ENCODE measurements at regions not wholly inside any gene's neighbourhood (a gene's known extent, or its start where the extent isn't known, plus 50 kb on each side); places are given as distances from the start of the nearest gene placed in this dataset.

- no peak for ATAC-seq
- TF ChIP-seq POLR2A (IDR thresholded peaks at IDR 0.05): no peak
- TF ChIP-seq, protein P1, sequence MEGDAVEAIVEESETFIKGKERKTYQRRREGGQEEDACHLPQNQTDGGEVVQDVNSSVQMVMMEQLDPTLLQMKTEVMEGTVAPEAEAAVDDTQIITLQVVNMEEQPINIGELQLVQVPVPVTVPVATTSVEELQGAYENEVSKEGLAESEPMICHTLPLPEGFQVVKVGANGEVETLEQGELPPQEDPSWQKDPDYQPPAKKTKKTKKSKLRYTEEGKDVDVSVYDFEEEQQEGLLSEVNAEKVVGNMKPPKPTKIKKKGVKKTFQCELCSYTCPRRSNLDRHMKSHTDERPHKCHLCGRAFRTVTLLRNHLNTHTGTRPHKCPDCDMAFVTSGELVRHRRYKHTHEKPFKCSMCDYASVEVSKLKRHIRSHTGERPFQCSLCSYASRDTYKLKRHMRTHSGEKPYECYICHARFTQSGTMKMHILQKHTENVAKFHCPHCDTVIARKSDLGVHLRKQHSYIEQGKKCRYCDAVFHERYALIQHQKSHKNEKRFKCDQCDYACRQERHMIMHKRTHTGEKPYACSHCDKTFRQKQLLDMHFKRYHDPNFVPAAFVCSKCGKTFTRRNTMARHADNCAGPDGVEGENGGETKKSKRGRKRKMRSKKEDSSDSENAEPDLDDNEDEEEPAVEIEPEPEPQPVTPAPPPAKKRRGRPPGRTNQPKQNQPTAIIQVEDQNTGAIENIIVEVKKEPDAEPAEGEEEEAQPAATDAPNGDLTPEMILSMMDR (IDR thresholded peaks at IDR 0.05): no peak
- no peak for TF ChIP-seq EP300 (IDR thresholded peaks at IDR 0.05)
- no peak for TF ChIP-seq POLR2AphosphoS5 (IDR thresholded peaks at IDR 0.05)
- H3K4me1 ChIP-seq: no peaks in the 10 kb centered on the region
- no peaks in the 10 kb centered on the region for H3K36me3 ChIP-seq
- 13% methylated on average over 1 of the region's 1 CpG; no CpG with 5 or more reads in 1 of the 2 donors for WGBS, 2 donors (ENCODE audit: low coverage in 1 of 2)
- H3K9me3 ChIP-seq: peaks cover 0 to 9% (median 0%) of the 10 kb centered on the region in 3 donors
- H3K27me3 ChIP-seq: no peaks in the 10 kb centered on the region
- H3K27ac ChIP-seq: no peak overlapping the region
- H3K4me3 ChIP-seq: no peak overlapping the region
These were observed 471.6 kb downstream of the ZIC3 start for GRCh38 chrX:138037548-138037947.

GRCh38 chrX:138057883-138058282 is 492.0 kb downstream of the ZIC3 start:
- 40 to 60% methylated on average over 1 to 3 of the region's 3 CpGs for WGBS, 2 donors (ENCODE audit: low coverage in 1 of 2)
- no peaks in the 10 kb centered on the region for H3K36me3 ChIP-seq
- no peak for ATAC-seq
- no peaks in the 10 kb centered on the region for H3K4me1 ChIP-seq
- no peak overlapping the region for H3K27ac ChIP-seq
- H3K4me3 ChIP-seq: no peak overlapping the region
- no peaks in the 10 kb centered on the region for H3K9me3 ChIP-seq
- TF ChIP-seq EP300 (IDR thresholded peaks at IDR 0.05): no peak
- TF ChIP-seq POLR2A (IDR thresholded peaks at IDR 0.05): no peak
- TF ChIP-seq, protein P1 (IDR thresholded peaks at IDR 0.05): no peak
- no peak for TF ChIP-seq POLR2AphosphoS5 (IDR thresholded peaks at IDR 0.05)
- no peaks in the 10 kb centered on the region for H3K27me3 ChIP-seq

GRCh38 chrX:138058931-138059330 is 493.0 kb downstream of the ZIC3 start:
- H3K36me3 ChIP-seq: no peaks in the 10 kb centered on the region
- no peak overlapping the region for H3K4me3 ChIP-seq
- H3K27ac ChIP-seq: no peak overlapping the region
- H3K9me3 ChIP-seq: no peaks in the 10 kb centered on the region
- H3K27me3 ChIP-seq: no peaks in the 10 kb centered on the region
- WGBS, 2 donors (ENCODE audit: low coverage in 1 of 2): 0 to 25% methylated on average over 1 to 3 of the region's 5 CpGs
- H3K4me1 ChIP-seq: no peaks in the 10 kb centered on the region
- TF ChIP-seq POLR2AphosphoS5 (IDR thresholded peaks at IDR 0.05): no peak
- no peak for TF ChIP-seq POLR2A (IDR thresholded peaks at IDR 0.05)
- TF ChIP-seq, protein P1 (IDR thresholded peaks at IDR 0.05): no peak
- no peak for TF ChIP-seq EP300 (IDR thresholded peaks at IDR 0.05)
- no peak for ATAC-seq

DNA sequence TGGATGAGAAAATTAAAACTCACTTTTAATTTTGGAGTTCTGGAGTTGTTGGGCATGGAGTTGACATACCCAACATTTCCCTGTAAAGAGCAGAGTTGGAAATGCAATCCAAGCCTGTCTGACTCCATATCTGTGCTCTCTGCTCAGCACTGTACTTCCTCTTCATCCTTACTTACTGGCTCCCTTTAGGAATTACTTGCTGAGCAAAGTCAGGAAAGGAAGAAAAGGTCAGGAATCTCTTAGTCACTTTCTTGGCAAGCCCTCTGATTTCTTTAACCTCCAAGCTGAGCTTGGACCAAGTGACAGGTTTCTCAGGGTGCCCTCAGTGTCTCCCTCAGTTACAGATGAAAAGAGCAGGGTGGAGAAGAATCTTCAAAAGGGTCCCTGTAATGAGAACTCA is 501.5 kb downstream of the ZIC3 start:
- Histone ChIP-seq H3K4me3 (no peak overlapping the region), H3K4me1 (no peaks in the 10 kb centered on the region), H3K27ac (no peak overlapping the region), H3K36me3 (no peaks in the 10 kb centered on the region), H3K9me3 (no peaks in the 10 kb centered on the region), H3K27me3 (no peaks in the 10 kb centered on the region)
- no peak for TF ChIP-seq EP300 (IDR thresholded peaks at IDR 0.05)
- TF ChIP-seq POLR2AphosphoS5 (IDR thresholded peaks at IDR 0.05): no peak
- TF ChIP-seq, protein P1 (IDR thresholded peaks at IDR 0.05): no peak
- no peak for TF ChIP-seq POLR2A (IDR thresholded peaks at IDR 0.05)
- ATAC-seq: no peak

- no peak overlapping the region for H3K27ac ChIP-seq
- ATAC-seq: no peak
- TF ChIP-seq POLR2A (IDR thresholded peaks at IDR 0.05) (no peak), POLR2AphosphoS5 (IDR thresholded peaks at IDR 0.05) (no peak), EP300 (IDR thresholded peaks at IDR 0.05) (no peak)
- TF ChIP-seq, protein P1 (IDR thresholded peaks at IDR 0.05): no peak
- H3K36me3 ChIP-seq: no peaks in the 10 kb centered on the region
- whole genome bisulfite sequencing, 2 donors (ENCODE audit: low coverage in 1 of 2): no CpG with 5 or more reads among the region's 15 CpGs
- H3K27me3 ChIP-seq: no peaks in the 10 kb centered on the region
- H3K4me1 ChIP-seq: no peaks in the 10 kb centered on the region
- H3K4me3 ChIP-seq: no peak overlapping the region
- no peaks in the 10 kb centered on the region for H3K9me3 ChIP-seq
These were observed 507.7 kb downstream of the ZIC3 start for GRCh38 chrX:138073626-138074025.
